Right lobe of liver (tissue), 6 donors: ENCODE measurements at regions not wholly inside any gene's neighbourhood (a gene's known extent, or its start where the extent isn't known, plus 50 kb on each side); places are given as distances from the start of the nearest gene placed in this dataset.
A peak's percentile ranks its signal among the peaks of the same experiment; 100 is the strongest.

ENCODE experiments used
- ATAC-seq, 4 donors: fragments of 200-7000 bp; cut with Tn5 transposase; one replicate each; pipeline ENCODE4 v1.9.1; 2020; ENCODE audit warnings: mild to moderate bottlenecking in 4 of 4, moderate library complexity in 4 of 4
- DNase-seq, 3 donors: peaks; one replicate each; pipeline ENCODE4 v3.0.0-alpha.2; 2020
- H3K27ac ChIP-seq, 3 donors: fragments of 200-600 bp; one replicate each; pipeline ENCODE4 v1.8.0; 2022
- H3K27me3 ChIP-seq, 2 donors: fragments of 200-600 bp; one replicate each; pipeline ENCODE4 v1.8.0; 2022
- H3K36me3 ChIP-seq, 4 donors: fragments of 200-600 bp; sonication (generic) in 1 of 4; one replicate each; pipeline versions ENCODE4 v1.5.1 to v1.8.0; 2017 to 2022; ENCODE audit warnings: control low read depth in 1 of 4
- H3K4me1 ChIP-seq, 4 donors: fragments of 200-600 bp; sonication (generic) in 1 of 4; one replicate each; pipeline versions ENCODE4 v1.5.1 to v1.8.0; 2017 to 2022; ENCODE audit warnings: control low read depth in 1 of 4
- H3K4me3 ChIP-seq, 3 donors: fragments of 200-600 bp; one replicate each; pipeline ENCODE4 v1.8.0; 2022
- H3K9me3 ChIP-seq, 4 donors: fragments of 200-600 bp; sonication (generic) in 1 of 4; one replicate each; pipeline versions ENCODE4 v1.5.1 to v1.8.0; 2017 to 2022; ENCODE audit warnings: control low read depth in 1 of 4
- POLR2A ChIP-seq: fragments of 450-650 bp; IDR thresholded peaks from one replicate; pipeline ENCODE4 v1.6.1; 2017; ENCODE audit warnings: antibody characterized with exemption, mild to moderate bottlenecking
- WGBS: methylation state at CpG from one replicate; pipeline ENCODE4 v1.1.6; 2018; ENCODE audit warnings: low coverage, low lambda C conversion rate; ENCODE audit not compliant: insufficient coverage; ENCODE audit errors: missing lambda C conversion rate; 5-methylcytosine and 5-hydroxymethylcytosine counted together
- intact Hi-C, 2 donors: fragments of 100-400 bp; cut with DNase I; formaldehyde crosslinking; loops; one replicate each; pipeline versions ENCODE4 v1.11.2 to v1.14.1; 2022
- TF ChIP-seq, protein P1 (sequence below), 4 donors: fragments of 200-600 bp in 3 of 4; fragments of 450-650 bp in 1 of 4; IDR thresholded peaks; one replicate each; pipeline versions ENCODE4 v1.5.1 to v1.8.0; 2016 to 2022; ENCODE audit warnings: antibody characterized with exemption in 4 of 4, mild to moderate bottlenecking in 2 of 4
- donor health status: DM: no; HTN: yes; CAD: no.
- donor health status: DM: no; HTN: no; CAD: no.
- donor health status: DM: no; HTN: no; CAD: no.
- donor health status: DM: no; HTN: yes; CAD: no.
- donor health status: DM: no; HTN: yes; CAD: no.

- DNase-seq (no peak), ATAC-seq (no peak)
- Histone ChIP-seq H3K4me3 (no peak overlapping the region), H3K4me1 (no peaks in the 10 kb centered on the region), H3K27ac (no peak overlapping the region), H3K9me3 (no peaks in the 10 kb centered on the region), H3K27me3 (no peaks in the 10 kb centered on the region), H3K36me3 (no peaks in the 10 kb centered on the region)
- intact Hi-C loops = no loop called here
- no peak for TF ChIP-seq POLR2A
- TF ChIP-seq, protein P1, sequence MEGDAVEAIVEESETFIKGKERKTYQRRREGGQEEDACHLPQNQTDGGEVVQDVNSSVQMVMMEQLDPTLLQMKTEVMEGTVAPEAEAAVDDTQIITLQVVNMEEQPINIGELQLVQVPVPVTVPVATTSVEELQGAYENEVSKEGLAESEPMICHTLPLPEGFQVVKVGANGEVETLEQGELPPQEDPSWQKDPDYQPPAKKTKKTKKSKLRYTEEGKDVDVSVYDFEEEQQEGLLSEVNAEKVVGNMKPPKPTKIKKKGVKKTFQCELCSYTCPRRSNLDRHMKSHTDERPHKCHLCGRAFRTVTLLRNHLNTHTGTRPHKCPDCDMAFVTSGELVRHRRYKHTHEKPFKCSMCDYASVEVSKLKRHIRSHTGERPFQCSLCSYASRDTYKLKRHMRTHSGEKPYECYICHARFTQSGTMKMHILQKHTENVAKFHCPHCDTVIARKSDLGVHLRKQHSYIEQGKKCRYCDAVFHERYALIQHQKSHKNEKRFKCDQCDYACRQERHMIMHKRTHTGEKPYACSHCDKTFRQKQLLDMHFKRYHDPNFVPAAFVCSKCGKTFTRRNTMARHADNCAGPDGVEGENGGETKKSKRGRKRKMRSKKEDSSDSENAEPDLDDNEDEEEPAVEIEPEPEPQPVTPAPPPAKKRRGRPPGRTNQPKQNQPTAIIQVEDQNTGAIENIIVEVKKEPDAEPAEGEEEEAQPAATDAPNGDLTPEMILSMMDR (IDR thresholded peaks at IDR 0.05) = no peak
- WGBS = 73% methylated on average over 4 of the region's 4 CpGs
Observed at GRCh38 chr13:34035178-34035577, 217.2 kb downstream of the RFC3 start.

GRCh38 chr13:34035676-34036325 lies 217.9 kb downstream of the RFC3 start:
- Histone ChIP-seq H3K36me3 (no peaks in the 10 kb centered on the region), H3K9me3 (no peaks in the 10 kb centered on the region), H3K27ac (no peak overlapping the region), H3K4me3 (no peak overlapping the region), H3K4me1 (no peaks in the 10 kb centered on the region), H3K27me3 (no peaks in the 10 kb centered on the region)
- intact Hi-C loops = no loop called here
- WGBS = 64% methylated on average over 3 of the region's 3 CpGs
- DNase-seq (no peak), ATAC-seq (peak in 1 of 4 donors; percentile 27)
- TF ChIP-seq POLR2A = no peak
- TF ChIP-seq, protein P1 (IDR thresholded peaks at IDR 0.05) = no peak

- WGBS = 85% methylated on average over 5 of the region's 7 CpGs
- H3K27me3 ChIP-seq = no peaks in the 10 kb centered on the region
- no peak overlapping the region for H3K27ac ChIP-seq
- H3K4me3 ChIP-seq = no peak overlapping the region
- TF ChIP-seq, protein P1 (IDR thresholded peaks at IDR 0.05) = no peak
- no peak for TF ChIP-seq POLR2A
- no peaks in the 10 kb centered on the region for H3K36me3 ChIP-seq
- ATAC-seq (no peak), DNase-seq (no peak)
- no peaks in the 10 kb centered on the region for H3K9me3 ChIP-seq
- intact Hi-C loops = no loop called here
- H3K4me1 ChIP-seq = no peaks in the 10 kb centered on the region
Observed at GRCh38 chr13:34037636-34038540, 219.9 kb downstream of the RFC3 start.

DNA sequence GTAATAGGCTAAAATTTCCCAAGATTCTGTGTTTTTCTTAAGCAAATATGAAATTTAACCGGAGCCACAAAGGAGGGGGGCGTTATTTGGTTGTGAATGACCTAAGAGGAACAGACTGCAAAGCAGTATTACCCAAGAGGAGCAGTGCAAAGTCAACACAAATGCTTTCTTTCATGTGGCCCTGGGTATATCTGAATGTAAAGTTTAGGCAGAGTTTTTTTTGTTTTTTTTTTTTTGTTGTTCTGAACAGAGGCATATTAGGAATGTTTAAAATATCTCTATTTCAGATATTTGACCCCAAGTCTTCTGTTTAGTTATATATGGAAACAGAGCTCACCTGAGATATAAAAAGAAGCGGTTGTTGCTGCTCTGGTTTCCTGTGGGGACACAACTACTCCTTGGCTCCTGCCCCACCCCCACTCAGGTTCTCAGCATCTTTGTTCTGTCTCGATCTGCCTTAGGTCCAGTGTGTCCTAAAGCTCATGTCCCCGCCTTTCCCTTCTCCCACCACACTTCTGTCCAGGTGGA lies 220.7 kb downstream of the RFC3 start:
- ATAC-seq (no peak), DNase-seq (no peak)
- WGBS = 47% methylated on average over 5 of the region's 5 CpGs
- intact Hi-C loops = no loop called here
- no peak for TF ChIP-seq POLR2A
- TF ChIP-seq, protein P1 (IDR thresholded peaks at IDR 0.05) = no peak
- Histone ChIP-seq H3K27ac (no peak overlapping the region), H3K4me1 (no peaks in the 10 kb centered on the region), H3K4me3 (no peak overlapping the region), H3K36me3 (no peaks in the 10 kb centered on the region), H3K27me3 (no peaks in the 10 kb centered on the region), H3K9me3 (no peaks in the 10 kb centered on the region)
